Stomach (tissue), 8 donors: ENCODE measurements at regions not wholly inside any gene's neighbourhood (a gene's known extent, or its start where the extent isn't known, plus 50 kb on each side); places are given as distances from the start of the nearest gene placed in this dataset.
A peak's percentile ranks its signal among the peaks of the same experiment; 100 is the strongest.

Source experiments
- DNase-seq, 2 donors: peaks; one replicate each; pipeline versions ENCODE4 v3.0.0 to v3.0.0-alpha.2; 2013 to 2019
- H3K27ac ChIP-seq, 5 donors: fragments of 200-600 bp in 4 of 5; sonication (generic) in 4 of 5; one replicate each; pipeline ENCODE4 v1.5.1; 2013 to 2019; ENCODE audit warnings: mild to moderate bottlenecking in 1 of 5, moderate library complexity in 1 of 5
- H3K27me3 ChIP-seq, 3 donors: fragments of 200-600 bp; sonication (generic); one replicate each; pipeline ENCODE4 v1.5.1; 2017 to 2019; ENCODE audit warnings: mixed run types in 1 of 3
- H3K36me3 ChIP-seq, 4 donors: fragments of 200-600 bp; sonication (generic); 1 replicate in 3 of 4; 2 replicates in 1 of 4; pipeline ENCODE4 v1.5.1; 2016 to 2019
- H3K4me1 ChIP-seq, 4 donors: fragments of 200-600 bp; sonication (generic); one replicate each; pipeline ENCODE4 v1.5.1; 2016 to 2019
- H3K4me3 ChIP-seq, 4 donors: fragments of 200-600 bp; sonication (generic) in 3 of 4; one replicate each; pipeline ENCODE4 v1.5.1; 2016 to 2019; ENCODE audit warnings: mild to moderate bottlenecking in 1 of 4
- H3K9me3 ChIP-seq, 4 donors: fragments of 200-600 bp; sonication (generic); one replicate each; pipeline ENCODE4 v1.5.1; 2016 to 2019
- CTCF ChIP-seq, 7 experiments: fragments of 450-650 bp in 4 of 7; fragments of 200-600 bp in 3 of 7; sonication (generic) in 3 of 7; IDR thresholded peaks; one replicate each; pipeline ENCODE4 v1.5.1; 2016 to 2019; ENCODE audit warnings: antibody characterized with exemption in 7 of 7, control low read depth in 2 of 7, mild to moderate bottlenecking in 1 of 7
- EP300 ChIP-seq: sonication (generic); formaldehyde crosslinking; IDR thresholded peaks from one replicate; pipeline ENCODE4 v1.6.1; 2017; ENCODE audit warnings: antibody characterized with exemption
- POLR2A ChIP-seq, 4 donors: fragments of 450-650 bp; IDR thresholded peaks; one replicate each; pipeline ENCODE4 v1.6.1; 2016; ENCODE audit warnings: antibody characterized with exemption in 4 of 4, control low read depth in 2 of 4, mild to moderate bottlenecking in 1 of 4, moderate library complexity in 1 of 4
- POLR2AphosphoS5 ChIP-seq, 3 donors: sonication (generic); formaldehyde crosslinking; IDR thresholded peaks; one replicate each; pipeline ENCODE4 v1.6.1; 2016; ENCODE audit warnings: antibody characterized with exemption in 3 of 3
- WGBS, 5 donors: extraction: QIAGEN DNeasy Blood & Tissue Kit in 3 of 5; methylation state at CpG; one replicate each; pipeline versions ENCODE4 v1.1.5 to v1.1.7; 2013 to 2018; 5-methylcytosine and 5-hydroxymethylcytosine counted together
- intact Hi-C: fragments of 100-400 bp; cut with DNase I; formaldehyde crosslinking; loops from one replicate; pipeline ENCODE4 v1.15.1; 2023; ENCODE audit warnings: low total_unique reads
- donor health status: healthy with polysubstance abuse.
- donor health status: Bipolar disorder and iron deficiency.
- donor health status: healthy.

- no peaks in the 10 kb centered on the region for H3K4me1 ChIP-seq
- no peaks in the 10 kb centered on the region for H3K36me3 ChIP-seq
- intact Hi-C loops: no loop called here
- H3K27ac ChIP-seq: no peak overlapping the region
- no peaks in the 10 kb centered on the region for H3K9me3 ChIP-seq
- H3K27me3 ChIP-seq: no peaks in the 10 kb centered on the region
- H3K4me3 ChIP-seq: no peak overlapping the region
- TF ChIP-seq EP300 (no peak), CTCF (IDR thresholded peaks at IDR 0.05) (no peak), POLR2AphosphoS5 (IDR thresholded peaks at IDR 0.05) (no peak), POLR2A (IDR thresholded peaks at IDR 0.05) (no peak)
- 0 to 56% (median 0%) methylated on average over 1 of the region's 1 CpG for WGBS, 5 donors
- no peak for DNase-seq
Observed at GRCh38 chr12:60112763-60113162, 516.9 kb downstream of the SLC16A7 start.

- no peaks in the 10 kb centered on the region for H3K9me3 ChIP-seq
- no peak overlapping the region for H3K4me3 ChIP-seq
- H3K27me3 ChIP-seq: no peaks in the 10 kb centered on the region
- intact Hi-C loops: no loop called here
- no peaks in the 10 kb centered on the region for H3K4me1 ChIP-seq
- no peak overlapping the region for H3K27ac ChIP-seq
- no peaks in the 10 kb centered on the region for H3K36me3 ChIP-seq
- TF ChIP-seq POLR2A (IDR thresholded peaks at IDR 0.05) (no peak), CTCF (IDR thresholded peaks at IDR 0.05) (no peak)
- WGBS, 5 donors: 78 to 92% (median 82%) methylated on average over 1 of the region's 1 CpG
- no peak for DNase-seq
Observed at GRCh38 chr12:60114169-60114568, 518.3 kb downstream of the SLC16A7 start.

GRCh38 chr12:60119327-60119726 lies 523.5 kb downstream of the SLC16A7 start:
- Histone ChIP-seq H3K27ac (no peak overlapping the region), H3K4me1 (no peaks in the 10 kb centered on the region), H3K36me3 (no peaks in the 10 kb centered on the region), H3K27me3 (no peaks in the 10 kb centered on the region), H3K9me3 (no peaks in the 10 kb centered on the region), H3K4me3 (no peak overlapping the region)
- DNase-seq: no peak
- intact Hi-C loops: no loop called here
- WGBS, 5 donors: 52 to 74% (median 64%) methylated on average over 2 of the region's 2 CpGs
- TF ChIP-seq CTCF (IDR thresholded peaks at IDR 0.05): no peak
- no peak for TF ChIP-seq EP300
- TF ChIP-seq POLR2AphosphoS5 (IDR thresholded peaks at IDR 0.05): no peak
- TF ChIP-seq POLR2A (IDR thresholded peaks at IDR 0.05): no peak

GRCh38 chr12:60120199-60120598 lies 524.4 kb downstream of the SLC16A7 start:
- no peaks in the 10 kb centered on the region for H3K9me3 ChIP-seq
- H3K4me1 ChIP-seq: no peaks in the 10 kb centered on the region
- whole genome bisulfite sequencing, 5 donors: 76 to 83% (median 79%) methylated on average over 5 of the region's 5 CpGs
- H3K27ac ChIP-seq: no peak overlapping the region
- H3K36me3 ChIP-seq: no peaks in the 10 kb centered on the region
- peak in 1 of 2 donors; percentile 10 for DNase-seq
- intact Hi-C loops: no loop called here
- TF ChIP-seq CTCF (IDR thresholded peaks at IDR 0.05) (no peak), POLR2A (IDR thresholded peaks at IDR 0.05) (no peak), EP300 (no peak), POLR2AphosphoS5 (IDR thresholded peaks at IDR 0.05) (no peak)
- H3K4me3 ChIP-seq: no peak overlapping the region
- no peaks in the 10 kb centered on the region for H3K27me3 ChIP-seq

- WGBS, 5 donors: 25 to 50% (median 39%) methylated on average over 1 of the region's 1 CpG
- Histone ChIP-seq H3K4me1 (no peaks in the 10 kb centered on the region), H3K9me3 (peaks cover 0 to 5% (median 0%) of the 10 kb centered on the region in 4 donors), H3K27ac (no peak overlapping the region), H3K4me3 (no peak overlapping the region), H3K36me3 (no peaks in the 10 kb centered on the region), H3K27me3 (no peaks in the 10 kb centered on the region)
- intact Hi-C loops: no loop called here
- TF ChIP-seq EP300 (no peak), CTCF (IDR thresholded peaks at IDR 0.05) (no peak), POLR2AphosphoS5 (IDR thresholded peaks at IDR 0.05) (no peak), POLR2A (IDR thresholded peaks at IDR 0.05) (no peak)
- no peak for DNase-seq
Observed at GRCh38 chr12:60123557-60123956, 527.7 kb downstream of the SLC16A7 start.
